GM13977 (cell line): ENCODE measurements at regions not wholly inside any gene's neighbourhood (a gene's known extent, or its start where the extent isn't known, plus 50 kb on each side); places are given as distances from the start of the nearest gene placed in this dataset.

ENCODE experiments used
- DNase-seq: peaks from one replicate; pipeline ENCODE4 v3.0.0; 2012; ENCODE audit warnings: low spot score
- CTCF ChIP-seq: IDR thresholded peaks from 2 replicates; pipeline ENCODE4 v1.5.1; 2012; ENCODE audit warnings: mild to moderate bottlenecking, control low read depth; ENCODE audit not compliant: insufficient read depth; ENCODE audit errors: extremely low read depth, missing control alignments
- in situ Hi-C: fragments of 300-500 bp; cut with MboI; formaldehyde crosslinking; loops from one replicate; pipeline ENCODE4 v1.12.0; 2022; ENCODE audit warnings: low sequenced_read_pairs, low pct_unique_long_range_greater_than_20kb, mixed read lengths, inconsistent platforms; ENCODE audit not compliant: unreplicated experiment

GRCh38 chr11:96752221-96752620, 362.4 kb downstream of the JRKL start:
- TF ChIP-seq CTCF, result no peak
- no peak for DNase-seq
- in situ Hi-C loops, result no loop called here

- no peak for DNase-seq
- in situ Hi-C loops, result no loop called here
- TF ChIP-seq CTCF, result no peak
Observed at GRCh38 chr11:96753997-96754396, 364.2 kb downstream of the JRKL start.

DNA sequence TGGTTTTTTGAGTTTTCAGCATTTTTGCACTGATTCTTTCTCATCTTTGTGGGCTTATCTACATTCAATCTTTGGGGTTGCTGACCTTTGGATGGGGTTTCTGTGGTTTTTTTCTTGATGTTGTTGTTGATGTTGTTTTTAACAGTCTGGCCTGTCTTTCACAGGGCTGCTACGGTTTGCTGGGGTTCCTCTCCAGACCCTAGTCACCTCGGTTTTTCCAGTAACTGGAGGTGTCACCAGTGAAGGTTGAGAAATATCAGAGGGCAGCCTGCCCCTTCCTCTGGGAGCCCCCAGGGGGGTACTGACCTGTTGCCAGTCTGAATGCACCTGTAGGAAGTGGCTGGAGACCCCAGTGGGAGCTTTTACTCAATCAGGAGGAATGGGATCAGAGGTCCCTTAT, 365.4 kb downstream of the JRKL start:
- TF ChIP-seq CTCF, result no peak
- in situ Hi-C loops, result no loop called here
- DNase-seq, result no peak

- TF ChIP-seq CTCF, result no peak
- in situ Hi-C loops, result no loop called here
- no peak for DNase-seq
Observed at GRCh38 chr11:96755752-96756151, 365.9 kb downstream of the JRKL start.

- in situ Hi-C loops, result no loop called here
- DNase-seq, result no peak
- no peak for TF ChIP-seq CTCF
Observed at GRCh38 chr11:96758957-96759356, 369.1 kb downstream of the JRKL start.

- DNase-seq, result no peak
- TF ChIP-seq CTCF, result no peak
- in situ Hi-C loops, result no loop called here
Observed at GRCh38 chr11:96760306-96760705, 370.5 kb downstream of the JRKL start.

DNA sequence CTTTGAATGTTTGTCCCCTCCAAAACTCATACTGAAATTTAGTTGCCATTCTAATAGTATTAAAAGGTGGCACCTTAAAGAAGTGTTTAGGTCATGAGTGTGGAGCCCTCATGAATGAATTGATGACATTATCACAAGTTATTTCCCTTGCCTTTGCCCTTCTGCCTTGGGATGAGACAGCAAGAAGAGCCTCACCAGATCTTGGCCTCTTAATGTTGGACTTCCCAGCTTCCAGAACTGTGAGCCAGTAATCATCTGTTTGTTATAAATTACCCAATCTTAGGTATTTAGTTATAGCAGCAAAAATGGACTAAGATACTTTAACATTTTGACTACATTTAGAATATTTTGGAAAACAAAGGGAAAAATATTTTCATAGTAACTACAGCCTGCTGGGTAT, 371.0 kb downstream of the JRKL start:
- in situ Hi-C loops, result no loop called here
- DNase-seq, result no peak
- no peak for TF ChIP-seq CTCF
